ENCODE measurements at regions not wholly inside any gene's neighbourhood (a gene's known extent, or its start where the extent isn't known, plus 50 kb on each side); places are given as distances from the start of the nearest gene placed in this dataset.

DNA sequence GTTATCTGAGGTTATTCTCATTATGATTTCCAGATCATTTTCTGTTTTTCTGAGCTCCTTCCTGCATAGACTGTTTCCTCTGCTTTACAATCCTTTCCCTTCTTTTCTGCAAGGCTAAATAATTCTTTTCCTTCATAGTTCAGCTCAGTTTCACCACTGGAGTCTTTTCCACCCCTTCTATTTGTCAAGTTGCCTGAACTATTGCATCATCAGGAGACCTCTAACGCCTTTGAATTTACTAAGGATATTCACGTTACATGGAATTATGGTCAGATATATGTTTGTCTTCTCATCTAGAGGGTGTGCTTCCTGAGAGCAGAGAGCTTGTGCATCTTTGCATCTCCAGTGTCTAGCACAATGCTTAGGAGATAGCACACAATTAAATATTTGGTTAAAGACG is 140.4 kb upstream of the CA10 start:
- TF ChIP-seq CTCF (IDR thresholded peaks at IDR 0.05; ENCODE audit: low read depth, low read length, poor library complexity, severe bottlenecking) (no peak), EZH2phosphoT487 (IDR thresholded peaks at IDR 0.05; ENCODE audit: borderline replicate concordance, low read length) (no peak)
